IPS-11a (cell line): ENCODE measurements at regions not wholly inside any gene's neighbourhood (a gene's known extent, or its start where the extent isn't known, plus 50 kb on each side); places are given as distances from the start of the nearest gene placed in this dataset.
"Not testable (repeated sequence)": the region's sequence is repeated elsewhere in the genome, so short reads cannot be mapped to it uniquely, and the experiment has no call there.

Experiments used
- H3K4me3 ChIP-seq: one replicate; pipeline ENCODE4 v1.5.1; 2013; ENCODE audit warnings: low read depth, low read length, control low read depth

- not testable (repeated sequence) for H3K4me3 ChIP-seq
Observed at GRCh38 chr3:195669310-195669709, 51.5 kb upstream of the MUC20 start.

GRCh38 chr3:195668131-195668766 is 52.5 kb upstream of the MUC20 start:
- H3K4me3 ChIP-seq: not testable (repeated sequence)

- H3K4me3 ChIP-seq: not testable (repeated sequence)
Observed at GRCh38 chr3:195665311-195665710, 55.5 kb upstream of the MUC20 start.

GRCh38 chr3:195664131-195664530 is 56.6 kb upstream of the MUC20 start:
- not testable (repeated sequence) for H3K4me3 ChIP-seq

GRCh38 chr3:195659136-195659533 is 61.6 kb upstream of the MUC20 start:
- H3K4me3 ChIP-seq: not testable (repeated sequence)

- H3K4me3 ChIP-seq: not testable (repeated sequence)
Observed at GRCh38 chr3:195658381-195659135, 62.2 kb upstream of the MUC20 start.

- H3K4me3 ChIP-seq: peak overlapping the region; percentile 33
Observed at GRCh38 chr3:195657475-195658372, 63.1 kb upstream of the MUC20 start.

GRCh38 chr3:195656091-195656490 is 64.7 kb upstream of the MUC20 start:
- not testable (repeated sequence) for H3K4me3 ChIP-seq

- H3K4me3 ChIP-seq: not testable (repeated sequence)
Observed at GRCh38 chr3:195654746-195655145, 66.0 kb upstream of the MUC20 start.

DNA sequence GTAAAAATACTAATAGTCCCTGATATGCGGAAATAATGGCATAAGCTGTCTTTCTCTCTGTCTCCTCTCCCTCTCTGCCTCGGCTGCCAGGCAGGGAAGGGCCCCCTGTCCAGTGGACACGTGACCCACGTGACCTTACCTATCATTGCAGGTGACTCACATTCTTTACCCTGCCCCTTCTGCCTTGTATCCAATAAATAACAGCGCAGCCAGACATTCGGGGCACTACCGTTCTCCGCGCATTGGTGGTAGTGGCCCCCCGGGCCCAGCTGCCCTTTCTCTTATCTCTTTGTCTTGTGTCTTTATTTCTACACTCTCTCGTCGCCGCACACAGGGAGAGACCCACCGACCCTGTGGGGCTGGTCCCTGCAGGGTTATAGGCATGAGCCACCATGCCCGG is 66.6 kb upstream of the MUC20 start:
- H3K4me3 ChIP-seq: not testable (repeated sequence)

- H3K4me3 ChIP-seq: not testable (repeated sequence)
Observed at GRCh38 chr3:195653641-195654040, 67.1 kb upstream of the MUC20 start.

GRCh38 chr3:195647912-195648702 is 64.4 kb upstream of the APOD start:
- not testable (repeated sequence) for H3K4me3 ChIP-seq

- H3K4me3 ChIP-seq: not testable (repeated sequence)
Observed at GRCh38 chr3:195645872-195646271, 62.1 kb upstream of the APOD start.

- H3K4me3 ChIP-seq: not testable (repeated sequence)
Observed at GRCh38 chr3:195643245-195643644, 59.5 kb upstream of the APOD start.

DNA sequence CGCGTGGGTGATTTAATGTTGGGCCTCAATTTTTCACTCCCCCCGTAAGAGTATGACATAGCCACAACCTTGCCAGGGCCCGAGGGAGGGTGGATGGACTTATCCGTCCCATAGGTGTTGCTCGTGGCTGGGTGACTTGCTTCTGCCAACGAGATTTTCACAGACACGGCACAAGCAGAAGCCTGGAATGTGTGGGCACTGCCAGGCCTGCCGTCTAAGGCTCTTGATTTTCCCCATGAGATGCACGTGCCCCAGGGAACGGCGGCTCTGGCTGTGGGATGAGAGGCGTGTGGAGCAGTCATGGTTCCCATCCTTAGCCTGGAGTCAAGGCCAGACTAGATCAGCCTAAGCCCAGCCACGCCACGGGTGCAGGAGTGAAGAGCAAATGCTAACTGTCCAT is 58.6 kb upstream of the APOD start:
- H3K4me3 ChIP-seq: not testable (repeated sequence)

GRCh38 chr3:195638456-195638855 is 54.7 kb upstream of the APOD start:
- not testable (repeated sequence) for H3K4me3 ChIP-seq

DNA sequence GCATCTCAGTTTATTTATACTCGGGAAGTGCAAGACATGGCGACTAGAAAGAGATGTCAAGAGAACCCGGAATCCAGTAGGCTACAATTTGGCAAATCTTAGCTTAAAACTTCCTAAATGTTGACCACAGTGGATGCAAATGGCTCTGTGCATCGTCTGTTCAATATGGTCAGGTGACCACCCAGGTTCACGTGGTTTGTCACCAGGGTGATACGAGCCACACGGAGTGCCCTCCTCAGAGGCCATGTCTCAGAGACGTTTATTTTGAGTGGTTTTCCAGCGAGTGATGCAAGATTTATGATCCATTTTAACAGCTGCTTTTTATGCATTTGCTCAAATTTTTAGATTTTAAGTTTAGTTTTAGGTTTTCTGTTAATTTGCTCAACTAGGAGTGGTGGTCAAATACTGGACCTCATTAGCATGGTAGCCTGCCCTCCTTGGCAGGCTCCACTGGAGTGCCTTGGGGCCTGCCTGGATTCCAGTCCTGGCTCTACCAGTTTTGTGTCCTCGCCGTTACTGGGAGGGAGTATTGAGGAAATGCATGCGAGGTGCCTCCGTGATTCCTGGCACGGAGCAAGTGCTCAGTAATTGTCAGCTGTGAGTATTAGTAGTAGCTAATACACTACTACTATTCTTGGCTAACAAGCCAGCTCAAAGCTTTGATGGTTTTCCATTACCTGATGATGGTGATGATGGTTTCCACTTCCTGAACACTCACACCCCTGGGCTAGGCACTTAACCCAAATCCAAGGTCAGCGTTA is 53.9 kb upstream of the APOD start:
- not testable (repeated sequence) for H3K4me3 ChIP-seq

DNA sequence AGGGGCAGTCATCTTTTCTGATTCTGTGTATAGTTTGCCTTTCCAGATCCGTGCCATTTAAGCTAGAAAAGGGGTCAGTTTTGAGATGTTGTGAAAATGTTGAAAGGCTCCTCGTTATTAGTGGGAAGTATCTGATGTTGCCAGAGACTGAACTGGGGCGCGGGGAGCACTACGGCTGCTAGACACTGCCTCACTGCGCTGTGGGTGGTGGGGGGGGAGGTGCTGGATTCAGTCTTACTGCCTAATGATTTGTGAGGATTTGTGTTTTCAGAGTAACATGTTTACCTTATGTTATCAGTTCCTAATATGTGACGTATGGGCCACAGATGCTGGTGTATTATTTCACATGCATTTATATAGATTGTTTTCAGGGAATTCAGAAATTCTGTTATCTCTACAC is 53.3 kb upstream of the APOD start:
- not testable (repeated sequence) for H3K4me3 ChIP-seq

DNA sequence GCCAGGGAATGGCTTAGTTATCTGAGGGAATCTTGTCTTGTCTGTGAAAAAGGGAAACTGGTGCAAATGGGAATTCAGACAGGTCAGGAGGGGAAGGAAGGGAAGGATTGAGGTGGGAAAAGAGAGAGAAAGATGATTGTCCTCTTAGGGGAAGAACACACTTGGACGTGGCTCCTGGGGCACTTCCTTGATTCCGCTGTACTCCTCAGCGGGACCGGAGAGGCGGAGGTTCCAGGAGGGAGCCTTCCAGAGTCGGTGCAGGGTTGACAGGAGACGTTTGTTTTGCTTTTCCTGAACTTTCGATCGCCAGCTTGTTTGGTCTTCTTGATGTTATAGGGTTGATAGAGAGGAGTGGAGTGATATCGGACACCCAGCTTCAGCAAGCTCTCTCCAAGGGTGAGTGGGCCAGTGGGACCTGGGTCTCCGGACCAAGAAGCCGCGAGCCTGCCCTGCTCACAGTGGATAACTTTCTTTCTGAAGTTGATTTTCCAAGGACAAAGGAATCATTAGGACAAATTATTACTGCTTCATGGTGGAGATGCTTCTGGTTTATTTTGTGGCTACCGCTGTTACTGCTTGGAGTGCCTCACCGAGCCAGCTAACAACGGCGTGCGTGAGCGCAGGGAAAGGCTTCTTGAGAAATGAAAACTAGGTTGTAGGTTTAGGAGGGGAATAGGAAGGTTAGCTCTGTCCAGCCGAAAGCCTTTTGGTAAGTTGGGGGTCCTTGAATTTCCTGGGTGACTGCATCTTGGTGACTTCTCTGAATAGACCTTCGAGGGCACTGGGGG is 52.4 kb upstream of the APOD start:
- not testable (repeated sequence) for H3K4me3 ChIP-seq
